HG03575 (cell line): ENCODE measurements at regions not wholly inside any gene's neighbourhood (a gene's known extent, or its start where the extent isn't known, plus 50 kb on each side); places are given as distances from the start of the nearest gene placed in this dataset.

ENCODE experiments used
- ATAC-seq: cut with Tn5 transposase; IDR thresholded peaks from one replicate; pipeline ENCODE4 v1.9.1; 2021; ENCODE audit not compliant: unreplicated experiment, insufficient number of reproducible peaks, low FRiP score; ENCODE audit errors: extremely low read depth

DNA sequence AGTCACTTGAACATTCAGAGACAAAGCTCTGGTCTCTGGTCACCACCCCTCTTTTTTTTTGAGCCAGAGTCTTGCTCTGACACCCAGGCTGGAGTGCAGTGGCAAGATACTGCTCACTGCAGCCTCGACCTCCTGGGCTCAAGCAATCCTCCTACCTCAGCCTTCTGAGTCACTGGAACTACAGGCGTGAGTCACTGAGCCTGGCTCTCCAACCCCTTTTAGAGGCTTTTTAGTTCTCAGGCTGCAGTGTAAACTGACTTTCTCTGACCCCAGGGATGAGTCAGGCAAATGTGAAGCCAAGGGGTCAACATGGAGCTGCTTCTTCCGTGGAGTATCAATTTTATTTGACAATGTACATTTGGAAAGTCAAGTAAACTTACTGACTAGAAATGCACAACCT lies 229.2 kb downstream of the PTTG2 start:
- no peak for ATAC-seq

DNA sequence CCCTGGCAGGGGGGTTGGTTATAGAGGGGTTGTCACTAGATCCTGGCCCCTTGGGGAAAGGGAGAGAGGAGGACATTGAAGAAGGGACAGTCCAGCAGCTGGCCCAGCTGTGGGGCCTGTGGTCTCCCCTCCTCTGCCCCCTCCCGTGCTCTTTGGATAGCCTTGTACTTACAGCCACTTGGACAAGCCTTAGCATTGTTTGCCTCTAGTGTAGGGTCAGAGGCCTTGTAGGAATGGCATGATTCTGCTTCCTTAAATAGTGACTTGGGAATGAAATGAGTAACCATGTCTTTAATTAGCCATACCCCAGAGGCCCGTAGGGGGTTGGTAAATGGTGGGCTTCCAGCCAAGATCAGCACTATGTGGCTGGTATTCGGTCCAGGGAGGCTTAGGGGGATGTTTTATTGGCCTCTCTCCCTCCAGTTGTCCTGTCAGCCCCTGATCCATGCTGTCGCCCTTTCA lies 230.6 kb downstream of the PTTG2 start:
- no peak for ATAC-seq

DNA sequence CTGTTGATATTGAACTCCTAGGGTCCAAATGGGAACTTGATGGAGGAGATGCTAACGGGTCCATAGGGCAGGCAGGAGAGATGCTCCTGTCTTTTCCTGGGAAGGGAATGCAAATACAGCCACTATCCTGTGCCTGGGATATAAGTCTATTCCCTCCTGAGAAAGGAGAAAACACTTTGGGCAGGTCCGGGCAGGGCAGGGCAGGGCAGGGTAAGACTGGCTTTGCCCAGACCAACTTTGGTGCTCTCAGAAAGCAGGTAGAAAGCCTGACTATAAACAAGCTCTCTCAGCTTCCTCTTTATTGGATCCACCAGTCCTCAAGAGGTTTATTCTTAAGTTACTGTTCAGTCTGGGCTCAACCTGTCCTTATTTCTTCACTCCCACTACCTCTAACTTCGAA lies 232.3 kb downstream of the PTTG2 start:
- ATAC-seq, result no peak

DNA sequence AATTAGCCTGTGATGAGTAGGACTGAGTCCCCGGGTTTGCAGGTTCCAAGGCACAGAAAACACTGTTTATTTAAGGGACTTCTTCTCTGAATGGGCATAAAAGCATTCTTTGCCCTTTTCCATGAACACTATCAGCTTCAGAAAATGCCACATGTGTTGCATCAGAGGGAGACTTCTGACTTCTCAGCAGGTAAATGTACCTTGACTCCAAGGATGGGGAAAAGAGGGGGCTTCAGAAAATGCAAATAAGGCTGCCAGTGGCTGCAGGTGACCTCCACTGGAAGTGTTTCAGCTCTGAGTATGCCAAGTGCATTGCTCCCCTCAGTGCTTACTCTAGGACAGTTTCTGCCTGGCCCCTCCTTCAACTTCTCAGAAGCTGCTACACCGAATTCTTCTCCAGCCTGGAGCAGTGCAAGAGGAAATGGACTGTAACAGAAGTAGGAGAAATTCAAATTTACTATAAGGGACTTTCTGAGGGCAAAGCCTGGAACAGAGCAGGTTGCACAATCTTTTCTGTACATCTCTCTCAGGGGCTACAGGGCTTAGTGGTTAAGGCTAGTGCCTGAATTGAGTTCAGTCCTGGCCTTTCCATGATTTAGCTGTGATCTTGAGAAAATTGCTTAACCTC lies 233.2 kb downstream of the PTTG2 start:
- ATAC-seq, result no peak

DNA sequence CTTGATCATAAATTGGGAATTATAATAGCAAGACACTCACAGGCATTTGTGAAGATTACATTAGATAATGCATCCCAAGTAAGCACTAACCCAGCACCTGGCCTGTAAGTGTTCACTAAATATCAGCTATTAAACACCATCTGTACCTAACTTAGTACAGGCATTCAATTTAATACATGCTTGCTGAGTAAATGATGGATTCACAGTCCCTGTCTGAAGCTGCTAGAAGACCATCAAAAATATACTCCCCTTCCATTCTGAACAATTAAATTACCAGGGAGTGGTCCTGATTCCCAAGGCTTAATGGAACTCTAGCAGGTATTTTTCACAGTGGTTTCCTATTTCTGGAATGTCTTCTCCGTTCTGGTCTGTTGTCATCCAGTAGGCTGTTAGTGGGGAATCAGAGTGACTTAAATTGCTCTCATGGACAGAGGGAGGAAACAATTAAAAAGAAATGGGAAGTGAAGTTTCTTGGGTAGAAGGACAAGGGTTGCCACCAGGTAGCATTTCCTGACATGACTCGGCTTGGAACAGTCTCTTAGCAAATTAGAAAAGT lies 233.9 kb downstream of the PTTG2 start:
- no peak for ATAC-seq

DNA sequence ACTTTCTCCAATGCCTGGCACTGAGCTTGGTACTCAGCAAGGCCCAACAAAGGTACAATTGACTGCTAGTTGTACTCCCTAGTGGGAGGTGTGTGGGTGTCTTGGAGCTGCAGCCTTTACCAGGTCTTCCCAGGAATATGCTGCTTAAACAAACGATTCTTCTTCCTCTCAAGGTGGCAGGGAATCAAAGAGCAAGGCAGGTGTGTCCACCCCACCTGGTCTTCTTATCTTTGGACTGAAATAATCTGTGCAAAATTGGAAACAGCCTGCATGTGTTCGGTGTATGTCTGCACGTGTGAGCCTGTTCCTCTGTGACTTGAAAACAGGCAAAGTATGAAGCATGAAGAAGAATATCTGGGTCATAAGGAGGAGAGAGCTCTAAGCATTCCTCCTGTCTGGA lies 235.3 kb downstream of the PTTG2 start:
- no peak for ATAC-seq

DNA sequence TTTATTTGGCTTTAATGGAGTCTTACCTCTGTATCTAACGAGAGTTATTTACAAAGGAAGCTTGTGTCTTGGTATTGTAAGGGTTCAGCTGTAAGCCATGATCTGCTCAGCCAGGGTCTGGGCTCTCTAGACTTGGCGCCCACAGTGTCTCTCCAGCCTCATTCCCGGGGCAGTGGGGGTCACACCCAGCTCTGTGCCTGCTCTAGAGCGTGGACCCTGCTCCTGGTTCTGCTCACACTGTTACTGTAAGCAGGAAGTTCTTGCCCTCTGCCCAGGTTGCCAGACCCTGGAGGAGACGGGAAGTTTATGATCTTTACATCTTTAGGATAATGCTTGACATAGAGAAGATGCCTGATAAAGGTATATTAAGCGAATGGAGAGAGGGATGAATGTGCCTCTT lies 235.7 kb downstream of the PTTG2 start:
- ATAC-seq, result no peak

DNA sequence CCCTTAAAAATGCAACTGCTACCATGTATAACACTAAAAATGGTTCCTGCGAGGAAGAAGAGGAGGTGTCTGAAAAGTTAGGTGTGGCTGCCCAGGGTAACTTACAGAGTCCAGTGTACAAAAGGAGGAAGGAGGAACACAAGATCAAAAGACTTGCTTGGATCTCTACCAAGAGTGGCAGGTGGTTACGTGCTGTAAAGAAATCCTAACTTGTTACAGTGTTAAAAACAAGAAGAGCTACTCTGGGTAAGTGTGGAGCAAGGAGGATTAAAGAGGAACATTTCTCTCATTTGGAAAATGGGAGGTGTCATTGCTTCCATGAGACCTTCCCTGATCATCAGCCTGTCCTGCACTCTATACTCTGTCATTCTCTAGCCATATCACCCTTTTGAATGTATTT lies 242.0 kb downstream of the PTTG2 start:
- no peak for ATAC-seq

DNA sequence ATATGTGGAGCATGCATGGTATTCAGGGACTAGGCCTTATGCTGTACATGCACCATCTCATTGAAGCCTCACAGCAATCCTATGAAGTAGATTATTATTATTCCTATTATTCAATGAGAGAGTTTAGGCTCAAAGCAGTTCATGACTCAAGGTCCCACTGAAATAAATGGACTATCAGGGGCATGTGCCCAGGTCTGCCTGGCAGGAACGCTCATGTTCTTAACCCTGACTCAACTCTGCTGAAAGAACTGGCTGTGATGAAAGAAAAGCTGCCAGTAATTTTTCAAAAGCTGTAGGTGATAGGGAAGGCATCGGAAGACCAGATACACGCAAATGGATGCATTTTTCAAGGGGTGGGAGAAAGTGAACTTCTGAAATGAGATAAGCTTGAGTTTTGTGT lies 243.4 kb downstream of the PTTG2 start:
- ATAC-seq, result no peak

DNA sequence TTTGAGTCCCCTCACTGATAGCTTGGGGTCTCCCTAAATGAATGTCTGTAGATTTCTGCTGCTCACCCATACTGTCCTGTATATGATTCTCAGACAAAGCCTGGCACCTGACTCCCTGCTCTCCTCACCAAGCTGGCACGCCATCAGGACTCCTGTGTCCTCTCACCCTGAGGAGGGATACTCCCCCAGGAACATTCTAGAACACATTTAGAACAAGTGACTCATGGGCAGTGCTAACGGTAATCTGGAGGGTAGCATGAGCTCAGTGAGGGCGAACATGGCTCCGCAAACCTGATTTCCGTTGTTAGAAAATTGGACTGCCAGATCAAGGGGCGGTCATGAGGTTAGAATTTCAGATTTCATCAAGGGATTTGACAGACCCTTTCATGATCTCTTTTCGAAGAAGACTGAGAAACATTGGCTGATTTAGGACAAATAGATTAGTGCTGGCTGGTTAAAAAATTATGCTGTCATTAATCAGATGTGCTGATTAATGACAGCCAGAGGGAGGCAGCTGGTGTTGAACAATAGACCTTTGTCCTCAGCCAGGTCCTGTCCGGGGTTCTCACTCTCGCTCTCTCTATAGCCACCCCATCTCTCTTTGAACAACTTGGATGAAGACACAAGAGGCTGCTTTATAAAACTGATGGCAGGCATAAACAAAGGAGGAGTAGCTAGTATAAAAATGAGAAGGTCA lies 244.3 kb downstream of the PTTG2 start:
- no peak for ATAC-seq

DNA sequence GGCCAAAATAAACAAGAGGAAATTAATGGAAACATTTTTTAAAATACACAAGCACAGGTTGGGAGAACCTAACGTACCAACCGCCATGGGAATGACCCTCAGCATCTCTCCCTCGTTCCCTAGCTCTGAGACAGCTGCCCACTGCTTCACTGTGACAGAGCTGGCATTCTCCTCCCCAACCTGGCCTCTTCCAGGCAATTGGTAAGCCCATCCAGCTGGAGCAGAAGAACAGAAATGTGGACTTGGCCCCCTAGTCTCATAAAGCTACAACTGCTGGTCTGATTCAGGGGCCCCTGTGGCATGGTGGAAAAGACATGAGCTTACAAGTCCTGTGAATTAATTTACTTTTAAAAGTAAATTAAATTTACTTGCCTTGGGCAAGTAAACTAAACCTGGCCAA lies 245.1 kb downstream of the PTTG2 start:
- ATAC-seq, result no peak

DNA sequence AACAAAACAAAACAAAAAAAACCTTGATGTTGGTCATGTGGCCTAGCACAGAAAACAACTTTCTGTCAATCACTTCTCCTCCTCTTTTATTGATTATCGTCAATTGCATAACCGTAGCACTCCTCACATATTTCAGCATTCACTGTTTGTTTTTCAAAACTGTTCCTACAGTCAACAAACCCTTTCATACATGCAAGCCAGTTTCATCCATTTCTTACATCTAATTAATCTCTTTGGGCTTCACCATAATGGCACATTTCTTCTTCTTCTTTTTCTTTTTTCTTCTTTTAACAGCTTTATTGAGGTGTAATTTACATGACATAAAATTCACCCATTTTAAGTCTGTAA lies 246.9 kb downstream of the PTTG2 start:
- ATAC-seq, result no peak

DNA sequence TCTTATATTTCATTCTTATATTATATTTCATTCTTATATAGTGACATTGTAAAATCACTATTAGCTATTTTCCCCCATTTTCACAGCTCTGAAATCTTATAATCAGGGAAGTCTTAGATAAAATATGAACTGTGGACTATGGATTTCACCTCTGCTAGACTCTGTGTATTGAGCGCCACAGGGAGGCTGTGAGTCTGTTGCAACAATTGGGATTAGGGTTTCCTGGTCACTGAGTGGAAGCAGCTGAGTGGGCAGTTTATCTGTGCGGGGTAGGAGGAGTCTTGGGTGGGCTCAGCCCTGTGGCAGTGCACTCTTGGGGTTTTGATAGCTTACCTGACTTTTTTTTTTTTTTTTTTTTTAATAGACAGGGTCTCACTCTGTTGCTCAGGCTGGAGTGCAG lies 249.5 kb downstream of the PTTG2 start:
- no peak for ATAC-seq

DNA sequence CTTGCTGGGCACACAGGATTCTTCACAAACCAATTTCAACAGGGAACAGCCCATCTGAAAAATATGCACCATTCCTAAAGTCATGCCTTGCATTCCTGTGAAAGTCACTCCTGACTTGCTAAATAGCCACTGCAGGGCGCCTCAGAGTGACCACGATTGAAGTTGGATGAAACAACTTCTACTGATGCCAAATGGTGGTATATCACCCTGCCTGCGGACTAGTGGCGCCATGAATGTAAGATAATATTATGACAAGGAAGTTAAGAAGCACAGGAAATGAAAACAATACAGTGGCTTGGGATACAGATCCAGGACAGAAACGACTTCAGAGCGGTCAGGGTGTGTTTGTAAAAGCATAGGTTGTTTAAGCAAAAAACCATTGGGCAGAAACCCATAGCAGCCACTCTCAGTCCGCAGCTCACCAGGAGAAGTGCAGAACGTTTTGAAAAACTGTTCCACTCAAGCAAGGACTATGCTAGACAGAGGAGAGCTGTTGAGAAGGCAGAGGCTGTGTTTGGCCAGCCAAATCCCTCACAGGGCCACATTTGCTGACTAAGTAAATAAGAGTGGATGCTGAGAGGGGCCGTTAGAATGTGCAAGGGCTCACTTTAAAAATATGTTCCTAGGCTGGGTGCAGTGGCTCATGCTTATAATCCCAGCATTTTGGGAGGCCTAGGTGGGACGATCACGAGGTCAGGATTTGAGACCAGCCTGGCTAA lies 250.4 kb downstream of the PTTG2 start:
- ATAC-seq, result no peak

DNA sequence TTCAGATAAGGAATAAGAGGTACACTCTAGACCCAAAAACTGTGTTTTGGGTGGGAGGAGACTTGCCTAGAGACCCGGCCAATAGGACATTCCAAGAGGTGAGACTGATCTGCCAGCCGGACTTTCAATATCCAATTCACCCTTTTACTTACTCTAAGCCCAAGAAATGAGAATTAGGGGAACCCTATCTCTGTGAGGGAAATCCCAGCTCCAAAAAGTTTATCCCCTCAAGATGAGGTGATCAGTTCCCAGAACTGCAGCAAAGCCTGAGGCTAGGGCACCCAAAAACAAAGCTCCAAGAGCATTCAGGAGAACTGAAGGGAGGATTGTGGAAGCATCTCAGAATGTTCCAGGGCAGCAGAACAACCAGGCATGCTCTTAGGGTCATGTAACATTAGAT lies 251.7 kb downstream of the PTTG2 start:
- ATAC-seq, result no peak

DNA sequence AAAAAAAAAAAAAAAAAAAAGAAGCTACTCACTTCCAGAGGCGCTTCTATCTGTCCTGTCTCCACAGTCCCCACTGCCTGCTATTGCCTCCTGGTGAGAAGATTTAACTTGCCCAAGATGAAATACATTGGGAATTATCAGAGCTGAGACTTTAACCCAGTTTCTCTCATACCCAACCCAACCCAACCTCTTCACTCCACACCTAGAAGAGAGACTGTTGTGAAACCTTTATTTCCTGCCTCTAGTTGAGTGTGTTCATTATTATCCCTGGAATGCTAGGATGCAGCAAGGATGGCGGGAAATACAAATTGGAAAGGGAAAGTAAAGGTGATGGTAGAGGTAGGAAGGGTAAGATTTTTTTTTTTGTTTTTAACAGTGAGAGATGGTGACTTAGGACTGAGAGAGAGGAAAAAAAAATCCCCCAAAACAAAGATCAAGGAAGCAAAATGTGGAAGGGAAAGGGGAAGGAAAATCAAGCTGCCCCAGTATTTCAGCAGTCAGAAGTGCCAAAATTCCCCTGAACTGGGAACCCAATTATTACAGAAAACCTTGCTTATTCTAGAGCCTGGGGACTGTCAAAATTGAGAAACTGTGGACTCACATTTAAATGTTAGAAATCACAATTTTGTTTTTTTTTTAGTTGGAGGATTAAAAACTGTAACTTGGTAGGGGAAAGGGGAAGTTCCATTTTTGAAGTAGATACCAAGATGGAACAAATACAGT lies 253.0 kb downstream of the PTTG2 start:
- no peak for ATAC-seq

DNA sequence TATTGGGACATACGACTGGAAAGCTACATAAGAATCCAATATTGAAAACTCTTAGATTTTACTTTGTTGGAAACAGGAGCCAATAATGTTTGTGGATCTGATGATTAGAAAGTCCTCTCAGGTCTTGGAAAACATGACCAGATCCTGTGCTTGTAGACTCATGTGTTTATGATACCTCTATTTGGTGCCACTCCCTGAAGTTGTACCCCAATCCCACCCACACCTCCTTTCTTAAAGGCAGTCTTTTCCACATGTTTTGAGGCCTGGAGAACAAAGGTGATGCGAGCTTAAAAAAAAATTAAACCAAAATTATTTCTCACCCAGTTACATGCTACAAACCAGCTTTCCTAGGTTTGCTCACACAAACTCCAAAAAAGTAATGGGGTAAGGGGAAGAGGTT lies 262.7 kb downstream of the PTTG2 start:
- ATAC-seq, result no peak

DNA sequence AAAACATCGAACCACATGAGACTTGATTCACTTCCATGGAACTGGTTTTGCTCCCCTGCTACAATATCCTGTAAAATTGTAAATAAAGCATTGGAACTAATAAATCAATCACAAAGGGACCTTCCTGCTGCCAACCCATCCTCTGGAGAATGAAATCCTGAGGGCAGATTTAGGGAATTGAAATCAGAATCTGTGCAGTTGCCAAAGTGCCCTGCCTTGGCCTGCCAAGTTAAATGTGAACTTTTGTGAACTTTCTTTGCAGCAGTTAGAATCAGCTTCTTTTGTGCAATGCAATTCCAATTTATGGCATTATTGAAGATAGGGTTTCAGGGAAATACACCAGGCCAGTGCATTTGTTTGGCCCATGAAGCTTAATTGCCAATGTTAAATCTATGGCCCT lies 263.1 kb downstream of the PTTG2 start:
- no peak for ATAC-seq

DNA sequence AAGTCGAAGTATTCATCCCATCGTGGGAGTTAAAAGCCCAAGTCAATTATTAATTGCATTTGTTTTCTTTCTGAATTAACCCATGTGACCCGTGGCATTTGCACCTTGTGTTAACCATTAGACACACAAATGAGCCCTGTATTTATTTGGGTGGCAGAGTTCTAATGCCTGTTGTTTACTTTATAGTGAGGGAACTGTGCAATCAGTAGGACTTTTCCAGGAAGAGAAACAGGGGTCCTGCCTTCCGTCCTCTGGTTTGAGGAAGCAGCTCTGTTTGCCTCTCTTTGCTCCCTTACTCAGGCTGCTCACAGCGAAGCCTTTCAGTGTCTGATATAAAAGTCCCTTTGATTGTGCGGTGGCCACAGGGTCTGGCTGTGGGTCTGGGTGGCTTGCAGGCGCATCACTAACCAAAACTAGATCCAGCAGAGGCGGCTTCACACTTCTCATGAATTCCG lies 263.6 kb downstream of the PTTG2 start:
- no peak for ATAC-seq
